Keratinocyte (primary cell): ENCODE measurements at regions not wholly inside any gene's neighbourhood (a gene's known extent, or its start where the extent isn't known, plus 50 kb on each side); places are given as distances from the start of the nearest gene placed in this dataset.

ENCODE experiments used
- DNase-seq: peaks from one replicate; pipeline ENCODE4 v3.0.0-alpha.2; 2011; ENCODE audit warnings: low read depth, missing footprints, low spot score
- FAIRE-seq: peaks from 2 replicates; lab custom pipeline; 2011; peaks lifted over from hg19 to GRCh38; lab: Jason Lieb, UNC
- H2AFZ ChIP-seq: 2 replicates; pipeline ENCODE4 v1.6.0; 2012; ENCODE audit warnings: low read length, control low read depth, inconsistent platforms; ENCODE audit not compliant: control insufficient read depth
- H3K27ac ChIP-seq: 2 replicates; pipeline ENCODE4 v1.5.1; 2011; ENCODE audit warnings: low read length; ENCODE audit not compliant: control insufficient read depth, insufficient read depth
- H3K27me3 ChIP-seq: 3 replicates; pipeline ENCODE4 v1.6.0; 2011; ENCODE audit warnings: low read length; ENCODE audit not compliant: control insufficient read depth, insufficient read depth; ENCODE audit errors: extremely low read depth
- H3K36me3 ChIP-seq, 2 experiments: 2 replicates in 1 of 2; 3 replicates in 1 of 2; pipeline ENCODE4 v1.5.1; 2011; ENCODE audit warnings: low read length in 2 of 2, mild to moderate bottlenecking in 1 of 2; ENCODE audit not compliant: control insufficient read depth in 2 of 2, insufficient read depth in 2 of 2; ENCODE audit errors: extremely low read depth in 1 of 2
- H3K4me1 ChIP-seq: 3 replicates; pipeline ENCODE4 v1.5.1; 2011; ENCODE audit warnings: low read length; ENCODE audit not compliant: control insufficient read depth, insufficient read depth; ENCODE audit errors: extremely low read depth
- H3K4me2 ChIP-seq: 3 replicates; pipeline ENCODE4 v1.6.0; 2011; ENCODE audit warnings: low read depth, low read length; ENCODE audit not compliant: control insufficient read depth, insufficient read depth; ENCODE audit errors: extremely low read depth
- H3K4me3 ChIP-seq, 3 experiments: fragments of 200-600 bp in 1 of 3; sonication (generic) in 1 of 3; 2 replicates in 2 of 3; 3 replicates in 1 of 3; pipeline ENCODE4 v1.5.1; 2011 to 2016; ENCODE audit warnings: low read length in 3 of 3, mild to moderate bottlenecking in 3 of 3, control low read depth in 2 of 3, inconsistent platforms in 1 of 3, low read depth in 1 of 3, mixed read lengths in 1 of 3, mixed run types in 1 of 3, moderate library complexity in 1 of 3; ENCODE audit not compliant: control insufficient read depth in 2 of 3, insufficient read depth in 2 of 3; ENCODE audit errors: extremely low read depth in 1 of 3
- H3K79me2 ChIP-seq: 2 replicates; pipeline ENCODE4 v1.6.0; 2012; ENCODE audit warnings: low read length; ENCODE audit not compliant: control insufficient read depth, insufficient read depth
- H3K9ac ChIP-seq: 3 replicates; pipeline ENCODE4 v1.6.0; 2011; ENCODE audit warnings: low read length; ENCODE audit not compliant: control insufficient read depth, insufficient read depth; ENCODE audit errors: extremely low read depth
- H3K9me1 ChIP-seq: 3 replicates; pipeline ENCODE4 v1.6.0; 2011; ENCODE audit warnings: low read length; ENCODE audit not compliant: control insufficient read depth, insufficient read depth; ENCODE audit errors: extremely low read depth
- H3K9me3 ChIP-seq: 2 replicates; pipeline ENCODE4 v1.5.1; 2012; ENCODE audit warnings: low read depth, low read length; ENCODE audit not compliant: control insufficient read depth
- H4K20me1 ChIP-seq: 3 replicates; pipeline ENCODE4 v1.6.0; 2011; ENCODE audit warnings: low read length; ENCODE audit not compliant: control insufficient read depth, insufficient read depth; ENCODE audit errors: extremely low read depth
- CTCF ChIP-seq, 3 experiments: IDR thresholded peaks in 1 of 3; conservative IDR thresholded peaks in 1 of 3; optimal IDR thresholded peaks in 1 of 3; 2 replicates in 2 of 3; 3 replicates in 1 of 3; pipeline versions ENCODE3 to v1.5.1; 2011; ENCODE audit warnings: low read length in 3 of 3, mild to moderate bottlenecking in 3 of 3, moderate library complexity in 2 of 3, control low read depth in 1 of 3, inconsistent platforms in 1 of 3; ENCODE audit not compliant: insufficient read depth in 2 of 3; ENCODE audit errors: extremely low read depth in 1 of 3
- EZH2 ChIP-seq: IDR thresholded peaks from one replicate; pipeline ENCODE4 v1.6.1; 2012; ENCODE audit warnings: inconsistent platforms, mild to moderate bottlenecking, low read length, moderate library complexity
- dilution Hi-C: fragments of 300-500 bp; cut with MboI; formaldehyde crosslinking; loops from one replicate; pipeline ENCODE4 v1.7.0; 2020; ENCODE audit warnings: low sequenced_read_pairs; ENCODE audit not compliant: extremely low pct_ligation_motif_present

GRCh38 chr7:25831831-25832411, 320.1 kb upstream of the NFE2L3 start:
- Histone ChIP-seq H3K27me3 (no peaks in the 10 kb centered on the region), H3K9ac (no peak overlapping the region), H3K36me3 (no peaks in the 10 kb centered on the region), H3K4me3 (no peak overlapping the region), H3K9me3 (no peaks in the 10 kb centered on the region), H4K20me1 (no peaks in the 10 kb centered on the region), H3K4me1 (peaks cover 5% of the 10 kb centered on the region), H3K4me2 (no peak overlapping the region), H3K79me2 (no peaks in the 10 kb centered on the region), H3K27ac (no peak overlapping the region), H2AFZ (no peak overlapping the region), H3K9me1 (no peaks in the 10 kb centered on the region)
- dilution Hi-C loops, result loop anchor here (25.0 kb wide), 1 partner anchor 245 kb away; no protein-coding TSS in a partner anchor
- TF ChIP-seq EZH2, result no peak
- TF ChIP-seq CTCF (optimal IDR thresholded peaks at IDR 0.05 in 1 of 3, IDR thresholded peaks at IDR 0.05 in 1 of 3, conservative IDR thresholded peaks at IDR 0.05 in 1 of 3; ENCODE audit: extremely low read depth in 1 of 3, insufficient read depth in 2 of 3, low read length in 3 of 3), result no peak
- DNase-seq (no peak), FAIRE-seq (no peak)

GRCh38 chr7:25832456-25832855, 319.5 kb upstream of the NFE2L3 start:
- no peak overlapping the region for H2AFZ ChIP-seq
- peaks cover 5% of the 10 kb centered on the region for H3K4me1 ChIP-seq
- H3K4me3 ChIP-seq, result no peak overlapping the region
- H3K79me2 ChIP-seq, result no peaks in the 10 kb centered on the region
- no peak for TF ChIP-seq CTCF (optimal IDR thresholded peaks at IDR 0.05 in 1 of 3, IDR thresholded peaks at IDR 0.05 in 1 of 3, conservative IDR thresholded peaks at IDR 0.05 in 1 of 3; ENCODE audit: extremely low read depth in 1 of 3, insufficient read depth in 2 of 3, low read length in 3 of 3)
- TF ChIP-seq EZH2, result no peak
- no peak overlapping the region for H3K9ac ChIP-seq
- no peak overlapping the region for H3K27ac ChIP-seq
- DNase-seq (no peak), FAIRE-seq (no peak)
- H4K20me1 ChIP-seq, result no peaks in the 10 kb centered on the region
- no peaks in the 10 kb centered on the region for H3K9me1 ChIP-seq
- no peaks in the 10 kb centered on the region for H3K9me3 ChIP-seq
- dilution Hi-C loops, result loop anchor here (25.0 kb wide), 1 partner anchor 245 kb away; no protein-coding TSS in a partner anchor
- H3K27me3 ChIP-seq, result no peaks in the 10 kb centered on the region
- H3K4me2 ChIP-seq, result no peak overlapping the region
- no peaks in the 10 kb centered on the region for H3K36me3 ChIP-seq
